IPS-18c (cell line): ENCODE measurements at regions not wholly inside any gene's neighbourhood (a gene's known extent, or its start where the extent isn't known, plus 50 kb on each side); places are given as distances from the start of the nearest gene placed in this dataset.

ENCODE experiments used
- H3K4me3 ChIP-seq: 2 replicates; pipeline ENCODE4 v1.7.0; 2013; ENCODE audit warnings: low read depth, mild to moderate bottlenecking, low read length, moderate library complexity; ENCODE audit not compliant: insufficient read depth
- H3K9me3 ChIP-seq: one replicate; pipeline ENCODE4 v1.6.1; 2013; ENCODE audit warnings: mild to moderate bottlenecking, low read length, moderate library complexity; ENCODE audit not compliant: control insufficient read depth, insufficient read depth

- H3K9me3 ChIP-seq: no peaks in the 10 kb centered on the region
Observed at GRCh38 chr13:103983948-103984347, 917.7 kb upstream of the SLC10A2 start.

GRCh38 chr13:103976371-103976770 lies 910.2 kb upstream of the SLC10A2 start:
- H3K9me3 ChIP-seq: no peaks in the 10 kb centered on the region
- H3K4me3 ChIP-seq: no peak overlapping the region

More at GRCh38 chr13:103983948-103984347, 917.7 kb upstream of the SLC10A2 start:
- no peak overlapping the region for H3K4me3 ChIP-seq

GRCh38 chr13:103973740-103974139 lies 907.5 kb upstream of the SLC10A2 start:
- Histone ChIP-seq H3K4me3 (no peak overlapping the region), H3K9me3 (no peaks in the 10 kb centered on the region)

GRCh38 chr13:103969520-103970050 lies 903.4 kb upstream of the SLC10A2 start:
- H3K4me3 ChIP-seq: no peak overlapping the region
- H3K9me3 ChIP-seq: no peaks in the 10 kb centered on the region

- Histone ChIP-seq H3K4me3 (no peak overlapping the region), H3K9me3 (no peaks in the 10 kb centered on the region)
Observed at GRCh38 chr13:103965506-103966243, 899.5 kb upstream of the SLC10A2 start.

GRCh38 chr13:103961784-103962183 lies 895.6 kb upstream of the SLC10A2 start:
- H3K4me3 ChIP-seq: no peak overlapping the region
- no peaks in the 10 kb centered on the region for H3K9me3 ChIP-seq

GRCh38 chr13:103961129-103961528 lies 894.9 kb upstream of the SLC10A2 start:
- H3K9me3 ChIP-seq: no peaks in the 10 kb centered on the region

GRCh38 chr13:103960001-103960400 lies 893.8 kb upstream of the SLC10A2 start:
- Histone ChIP-seq H3K9me3 (no peaks in the 10 kb centered on the region), H3K4me3 (no peak overlapping the region)

More at GRCh38 chr13:103961129-103961528, 894.9 kb upstream of the SLC10A2 start:
- no peak overlapping the region for H3K4me3 ChIP-seq

- Histone ChIP-seq H3K4me3 (no peak overlapping the region), H3K9me3 (no peaks in the 10 kb centered on the region)
Observed at GRCh38 chr13:103958691-103959090, 892.5 kb upstream of the SLC10A2 start.

- no peak overlapping the region for H3K4me3 ChIP-seq
- no peaks in the 10 kb centered on the region for H3K9me3 ChIP-seq
Observed at GRCh38 chr13:103957939-103958338, 891.7 kb upstream of the SLC10A2 start.

GRCh38 chr13:103953859-103954258 lies 887.6 kb upstream of the SLC10A2 start:
- no peaks in the 10 kb centered on the region for H3K9me3 ChIP-seq
- no peak overlapping the region for H3K4me3 ChIP-seq

GRCh38 chr13:103952183-103952582 lies 886.0 kb upstream of the SLC10A2 start:
- no peak overlapping the region for H3K4me3 ChIP-seq

GRCh38 chr13:103948426-103948825 lies 882.2 kb upstream of the SLC10A2 start:
- H3K9me3 ChIP-seq: no peaks in the 10 kb centered on the region
- H3K4me3 ChIP-seq: no peak overlapping the region

More at GRCh38 chr13:103952183-103952582, 886.0 kb upstream of the SLC10A2 start:
- no peaks in the 10 kb centered on the region for H3K9me3 ChIP-seq

- no peaks in the 10 kb centered on the region for H3K9me3 ChIP-seq
- H3K4me3 ChIP-seq: no peak overlapping the region
Observed at GRCh38 chr13:103945836-103946235, 879.6 kb upstream of the SLC10A2 start.

GRCh38 chr13:103941506-103942140 lies 875.4 kb upstream of the SLC10A2 start:
- no peaks in the 10 kb centered on the region for H3K9me3 ChIP-seq
- H3K4me3 ChIP-seq: no peak overlapping the region

- Histone ChIP-seq H3K4me3 (no peak overlapping the region), H3K9me3 (no peaks in the 10 kb centered on the region)
Observed at GRCh38 chr13:103935117-103935516, 868.9 kb upstream of the SLC10A2 start.

- H3K9me3 ChIP-seq: no peaks in the 10 kb centered on the region
- H3K4me3 ChIP-seq: no peak overlapping the region
Observed at GRCh38 chr13:103931885-103932284, 865.7 kb upstream of the SLC10A2 start.

GRCh38 chr13:103931331-103931845 lies 865.2 kb upstream of the SLC10A2 start:
- Histone ChIP-seq H3K9me3 (no peaks in the 10 kb centered on the region), H3K4me3 (no peak overlapping the region)
